ENCODE measurements at regions not wholly inside any gene's neighbourhood (a gene's known extent, or its start where the extent isn't known, plus 50 kb on each side); places are given as distances from the start of the nearest gene placed in this dataset.
A peak's percentile ranks its signal among the peaks of the same experiment; 100 is the strongest.

GRCh38 chr6:2482773-2483172 is 237.4 kb upstream of the GMDS start:
- Histone ChIP-seq H3K9me3 (replicated peaks in 1 of 2; ENCODE audit: control insufficient read depth in 2 of 2, insufficient read depth in 1 of 2, low read depth in 1 of 2, low read length in 2 of 2) (peaks cover 2 to 10% of the 10 kb centered on the region in 2 donors), H2BK15ac (ENCODE audit: low read length) (no peak overlapping the region), H2AFZ (ENCODE audit: low read length) (no peak overlapping the region), H3K27ac (replicated peaks; ENCODE audit: low read length) (no peak overlapping the region), H2BK120ac (ENCODE audit: low read depth, low read length) (no peak overlapping the region), H3K4me3 (ENCODE audit: low read length in 2 of 2) (no peak overlapping the region), H3K14ac (ENCODE audit: low read length) (no peak overlapping the region), H3K18ac (ENCODE audit: low read length) (no peak overlapping the region), H2BK5ac (ENCODE audit: low read length) (no peak overlapping the region), H2BK12ac (ENCODE audit: low read length) (no peak overlapping the region), H3K4me1 (ENCODE audit: control insufficient read depth in 2 of 2, insufficient read depth in 1 of 2, low read depth in 1 of 2, low read length in 2 of 2) (no peaks in the 10 kb centered on the region), H2AK5ac (ENCODE audit: low read depth, low read length) (no peak overlapping the region), H3K36me3 (replicated peaks in 1 of 2; ENCODE audit: control insufficient read depth in 2 of 2, insufficient read depth in 2 of 2, low read length in 2 of 2) (no peaks in the 10 kb centered on the region), H3K9ac (ENCODE audit: low read depth, low read length, poor library complexity) (no peak overlapping the region), H4K8ac (ENCODE audit: low read depth, low read length) (no peak overlapping the region), H4K91ac (ENCODE audit: low read depth, low read length, poor library complexity) (no peak overlapping the region), H3K79me1 (ENCODE audit: low read depth, low read length) (no peaks in the 10 kb centered on the region), H3K23ac (ENCODE audit: low read depth, low read length, poor library complexity) (no peak overlapping the region), H3K4ac (ENCODE audit: low read length) (no peak overlapping the region), H3K4me2 (ENCODE audit: insufficient read depth, low read length, poor library complexity, severe bottlenecking) (no peak overlapping the region), H3K27me3 (ENCODE audit: control insufficient read depth in 3 of 3, insufficient read depth in 3 of 3, low read depth in 1 of 3, low read length in 3 of 3) (peaks cover 0 to 9% (median 0%) of the 10 kb centered on the region in 3 experiments)
- no peak for DNase-seq (ENCODE audit: low spot score)
- WGBS, 2 donors (ENCODE audit: extremely low coverage in 2 of 2, insufficient read length in 2 of 2, insufficient replicate concordance in 1 of 2) = no CpG with 5 or more reads among the region's 2 CpGs

GRCh38 chr6:2481307-2481706 is 235.9 kb upstream of the GMDS start:
- H4K8ac ChIP-seq (ENCODE audit: low read depth, low read length) = no peak overlapping the region
- H3K23ac ChIP-seq (ENCODE audit: low read depth, low read length, poor library complexity) = no peak overlapping the region
- no peaks in the 10 kb centered on the region for H3K79me1 ChIP-seq (ENCODE audit: low read depth, low read length)
- H2AK5ac ChIP-seq (ENCODE audit: low read depth, low read length) = no peak overlapping the region
- no peaks in the 10 kb centered on the region for H3K36me3 ChIP-seq (replicated peaks in 1 of 2; ENCODE audit: control insufficient read depth in 2 of 2, insufficient read depth in 2 of 2, low read length in 2 of 2)
- no peak overlapping the region for H3K4me2 ChIP-seq (ENCODE audit: insufficient read depth, low read length, poor library complexity, severe bottlenecking)
- peaks cover 2 to 10% of the 10 kb centered on the region in 2 donors for H3K9me3 ChIP-seq (replicated peaks in 1 of 2; ENCODE audit: control insufficient read depth in 2 of 2, insufficient read depth in 1 of 2, low read depth in 1 of 2, low read length in 2 of 2)
- no CpG with 5 or more reads among the region's 4 CpGs for WGBS, 2 donors (ENCODE audit: extremely low coverage in 2 of 2, insufficient read length in 2 of 2, insufficient replicate concordance in 1 of 2)
- H3K14ac ChIP-seq (ENCODE audit: low read length) = no peak overlapping the region
- H3K27me3 ChIP-seq (ENCODE audit: control insufficient read depth in 3 of 3, insufficient read depth in 3 of 3, low read depth in 1 of 3, low read length in 3 of 3) = peaks cover 0 to 5% (median 0%) of the 10 kb centered on the region in 3 experiments
- H2BK15ac ChIP-seq (ENCODE audit: low read length) = no peak overlapping the region
- no peak overlapping the region for H3K4me3 ChIP-seq (ENCODE audit: low read length in 2 of 2)
- H2BK12ac ChIP-seq (ENCODE audit: low read length) = no peak overlapping the region
- no peak overlapping the region for H3K9ac ChIP-seq (ENCODE audit: low read depth, low read length, poor library complexity)
- no peaks in the 10 kb centered on the region for H3K4me1 ChIP-seq (ENCODE audit: control insufficient read depth in 2 of 2, insufficient read depth in 1 of 2, low read depth in 1 of 2, low read length in 2 of 2)
- no peak overlapping the region for H2BK120ac ChIP-seq (ENCODE audit: low read depth, low read length)
- H2BK5ac ChIP-seq (ENCODE audit: low read length) = no peak overlapping the region
- DNase-seq (ENCODE audit: low spot score) = no peak
- H2AFZ ChIP-seq (ENCODE audit: low read length) = no peak overlapping the region
- H3K4ac ChIP-seq (ENCODE audit: low read length) = no peak overlapping the region
- H3K27ac ChIP-seq (replicated peaks; ENCODE audit: low read length) = no peak overlapping the region
- H4K91ac ChIP-seq (ENCODE audit: low read depth, low read length, poor library complexity) = no peak overlapping the region
- H3K18ac ChIP-seq (ENCODE audit: low read length) = no peak overlapping the region

GRCh38 chr6:2480267-2480966 is 235.0 kb upstream of the GMDS start:
- Histone ChIP-seq H3K27me3 (ENCODE audit: control insufficient read depth in 3 of 3, insufficient read depth in 3 of 3, low read depth in 1 of 3, low read length in 3 of 3) (peaks cover 0 to 5% (median 0%) of the 10 kb centered on the region in 3 experiments), H4K8ac (ENCODE audit: low read depth, low read length) (no peak overlapping the region), H3K4ac (ENCODE audit: low read length) (no peak overlapping the region), H2BK15ac (ENCODE audit: low read length) (no peak overlapping the region), H3K9me3 (replicated peaks in 1 of 2; ENCODE audit: control insufficient read depth in 2 of 2, insufficient read depth in 1 of 2, low read depth in 1 of 2, low read length in 2 of 2) (peaks cover 2 to 10% of the 10 kb centered on the region in 2 donors), H3K4me2 (ENCODE audit: insufficient read depth, low read length, poor library complexity, severe bottlenecking) (no peak overlapping the region), H3K9ac (ENCODE audit: low read depth, low read length, poor library complexity) (no peak overlapping the region), H2AFZ (ENCODE audit: low read length) (no peak overlapping the region), H2BK5ac (ENCODE audit: low read length) (no peak overlapping the region), H3K79me1 (ENCODE audit: low read depth, low read length) (no peaks in the 10 kb centered on the region), H2AK5ac (ENCODE audit: low read depth, low read length) (no peak overlapping the region), H3K23ac (ENCODE audit: low read depth, low read length, poor library complexity) (no peak overlapping the region), H3K4me1 (ENCODE audit: control insufficient read depth in 2 of 2, insufficient read depth in 1 of 2, low read depth in 1 of 2, low read length in 2 of 2) (no peaks in the 10 kb centered on the region), H3K14ac (ENCODE audit: low read length) (no peak overlapping the region), H3K4me3 (ENCODE audit: low read length in 2 of 2) (peak overlapping the region in 1 of 2 donors; percentile 18), H2BK120ac (ENCODE audit: low read depth, low read length) (no peak overlapping the region), H4K91ac (ENCODE audit: low read depth, low read length, poor library complexity) (no peak overlapping the region), H2BK12ac (ENCODE audit: low read length) (no peak overlapping the region), H3K36me3 (replicated peaks in 1 of 2; ENCODE audit: control insufficient read depth in 2 of 2, insufficient read depth in 2 of 2, low read length in 2 of 2) (no peaks in the 10 kb centered on the region), H3K18ac (ENCODE audit: low read length) (no peak overlapping the region), H3K27ac (replicated peaks; ENCODE audit: low read length) (no peak overlapping the region)
- WGBS, 2 donors (ENCODE audit: extremely low coverage in 2 of 2, insufficient read length in 2 of 2, insufficient replicate concordance in 1 of 2) = no CpG with 5 or more reads among the region's 10 CpGs
- no peak for DNase-seq (ENCODE audit: low spot score)

GRCh38 chr6:2478200-2478599 is 232.8 kb upstream of the GMDS start:
- no peak overlapping the region for H2BK120ac ChIP-seq (ENCODE audit: low read depth, low read length)
- no peak overlapping the region for H3K18ac ChIP-seq (ENCODE audit: low read length)
- H4K8ac ChIP-seq (ENCODE audit: low read depth, low read length) = no peak overlapping the region
- no CpG with 5 or more reads among the region's 9 CpGs for WGBS, 2 donors (ENCODE audit: extremely low coverage in 2 of 2, insufficient read length in 2 of 2, insufficient replicate concordance in 1 of 2)
- H2BK15ac ChIP-seq (ENCODE audit: low read length) = no peak overlapping the region
- H3K79me1 ChIP-seq (ENCODE audit: low read depth, low read length) = no peaks in the 10 kb centered on the region
- no peak overlapping the region for H3K4ac ChIP-seq (ENCODE audit: low read length)
- DNase-seq (ENCODE audit: low spot score) = no peak
- no peak overlapping the region for H3K4me2 ChIP-seq (ENCODE audit: insufficient read depth, low read length, poor library complexity, severe bottlenecking)
- no peak overlapping the region for H2AK5ac ChIP-seq (ENCODE audit: low read depth, low read length)
- peaks cover 0 to 5% (median 0%) of the 10 kb centered on the region in 3 experiments for H3K27me3 ChIP-seq (ENCODE audit: control insufficient read depth in 3 of 3, insufficient read depth in 3 of 3, low read depth in 1 of 3, low read length in 3 of 3)
- H3K9me3 ChIP-seq (replicated peaks in 1 of 2; ENCODE audit: control insufficient read depth in 2 of 2, insufficient read depth in 1 of 2, low read depth in 1 of 2, low read length in 2 of 2) = peaks cover 2 to 10% of the 10 kb centered on the region in 2 donors
- peak overlapping the region; percentile 38 for H3K23ac ChIP-seq (ENCODE audit: low read depth, low read length, poor library complexity)
- no peaks in the 10 kb centered on the region for H3K36me3 ChIP-seq (replicated peaks in 1 of 2; ENCODE audit: control insufficient read depth in 2 of 2, insufficient read depth in 2 of 2, low read length in 2 of 2)
- no peak overlapping the region for H2AFZ ChIP-seq (ENCODE audit: low read length)
- no peak overlapping the region for H3K14ac ChIP-seq (ENCODE audit: low read length)
- peak overlapping the region; percentile 24 for H3K9ac ChIP-seq (ENCODE audit: low read depth, low read length, poor library complexity)
- no peak overlapping the region for H3K4me3 ChIP-seq (ENCODE audit: low read length in 2 of 2)
- H4K91ac ChIP-seq (ENCODE audit: low read depth, low read length, poor library complexity) = no peak overlapping the region
- no peak overlapping the region for H2BK12ac ChIP-seq (ENCODE audit: low read length)
- H2BK5ac ChIP-seq (ENCODE audit: low read length) = no peak overlapping the region
- H3K4me1 ChIP-seq (ENCODE audit: control insufficient read depth in 2 of 2, insufficient read depth in 1 of 2, low read depth in 1 of 2, low read length in 2 of 2) = no peaks in the 10 kb centered on the region
- no peak overlapping the region for H3K27ac ChIP-seq (replicated peaks; ENCODE audit: low read length)
